ENCODE measurements at regions not wholly inside any gene's neighbourhood (a gene's known extent, or its start where the extent isn't known, plus 50 kb on each side); places are given as distances from the start of the nearest gene placed in this dataset.

GRCh38 chr5:168046163-168046562 lies 245.3 kb upstream of the WWC1 start:
- Mint-ChIP-seq H3K27me3 (no peaks in the 10 kb centered on the region), H3K4me3 (no peak overlapping the region), H3K4me1 (ENCODE audit: low read depth) (no peaks in the 10 kb centered on the region), H3K36me3 (ENCODE audit: low read depth) (no peaks in the 10 kb centered on the region), H3K27ac (no peak overlapping the region), H3K9me3 (peaks cover 1% of the 10 kb centered on the region)
- no peak for TF ChIP-seq CTCF (IDR thresholded peaks at IDR 0.05)
- ATAC-seq (no peak), DNase-seq (no peak)
- ChIA-PET POLR2A (no interaction called here), CTCF (no interaction called here)
- intact Hi-C loops (cut with micrococcal nuclease): no loop called here

GRCh38 chr5:168047043-168047668 lies 244.3 kb upstream of the WWC1 start:
- no peaks in the 10 kb centered on the region for H3K27me3 Mint-ChIP-seq
- intact Hi-C loops (cut with micrococcal nuclease): no loop called here
- no peak overlapping the region for H3K27ac Mint-ChIP-seq
- H3K4me3 Mint-ChIP-seq: no peak overlapping the region
- CTCF ChIA-PET: interaction anchor here (0.9 kb wide), 2 partner anchors 10 to 16 kb away, joined by 4 read pairs; no protein-coding TSS in a partner anchor
- no peak for TF ChIP-seq CTCF (IDR thresholded peaks at IDR 0.05)
- DNase-seq: peak; percentile 11
- H3K9me3 Mint-ChIP-seq: no peaks in the 10 kb centered on the region
- no peak for ATAC-seq
- no peaks in the 10 kb centered on the region for H3K4me1 Mint-ChIP-seq (ENCODE audit: low read depth)
- H3K36me3 Mint-ChIP-seq (ENCODE audit: low read depth): no peaks in the 10 kb centered on the region
- POLR2A ChIA-PET: no interaction called here

GRCh38 chr5:168047669-168048111 lies 243.8 kb upstream of the WWC1 start:
- ChIA-PET POLR2A (no interaction called here), CTCF (interaction anchor here (0.9 kb wide), 2 partner anchors 10 to 16 kb away, joined by 4 read pairs; no protein-coding TSS in a partner anchor)
- Mint-ChIP-seq H3K27me3 (no peaks in the 10 kb centered on the region), H3K9me3 (no peaks in the 10 kb centered on the region), H3K27ac (no peak overlapping the region), H3K36me3 (ENCODE audit: low read depth) (no peaks in the 10 kb centered on the region), H3K4me1 (ENCODE audit: low read depth) (no peaks in the 10 kb centered on the region), H3K4me3 (no peak overlapping the region)
- DNase-seq (no peak), ATAC-seq (no peak)
- TF ChIP-seq CTCF (IDR thresholded peaks at IDR 0.05): no peak
- intact Hi-C loops (cut with micrococcal nuclease): no loop called here

- intact Hi-C loops (cut with micrococcal nuclease): no loop called here
- ChIA-PET POLR2A (no interaction called here), CTCF (no interaction called here)
- no peak for TF ChIP-seq CTCF (IDR thresholded peaks at IDR 0.05)
- Mint-ChIP-seq H3K36me3 (ENCODE audit: low read depth) (no peaks in the 10 kb centered on the region), H3K9me3 (no peaks in the 10 kb centered on the region), H3K27ac (no peak overlapping the region), H3K4me3 (no peak overlapping the region), H3K4me1 (ENCODE audit: low read depth) (no peaks in the 10 kb centered on the region), H3K27me3 (no peaks in the 10 kb centered on the region)
- no peak for DNase-seq
- ATAC-seq: no peak
These were observed 243.0 kb upstream of the WWC1 start for GRCh38 chr5:168048486-168048885.

GRCh38 chr5:168052686-168053085 lies 238.8 kb upstream of the WWC1 start:
- ATAC-seq (no peak), DNase-seq (no peak)
- H3K4me3 Mint-ChIP-seq: no peak overlapping the region
- ChIA-PET CTCF (no interaction called here), POLR2A (no interaction called here)
- no peaks in the 10 kb centered on the region for H3K27me3 Mint-ChIP-seq
- H3K9me3 Mint-ChIP-seq: peaks cover 4% of the 10 kb centered on the region
- H3K27ac Mint-ChIP-seq: no peak overlapping the region
- no peaks in the 10 kb centered on the region for H3K4me1 Mint-ChIP-seq (ENCODE audit: low read depth)
- intact Hi-C loops (cut with micrococcal nuclease): no loop called here
- TF ChIP-seq CTCF (IDR thresholded peaks at IDR 0.05): no peak
- H3K36me3 Mint-ChIP-seq (ENCODE audit: low read depth): no peaks in the 10 kb centered on the region

Measured in activated CD8-positive, alpha-beta T cell treated with anti-CD3 and anti-CD28 coated beads for 36 hours (primary cell).